GM23248 (cell line): ENCODE measurements at regions not wholly inside any gene's neighbourhood (a gene's known extent, or its start where the extent isn't known, plus 50 kb on each side); places are given as distances from the start of the nearest gene placed in this dataset.
"Not testable (repeated sequence)": the region's sequence is repeated elsewhere in the genome, so short reads cannot be mapped to it uniquely, and the experiment has no call there.

ENCODE experiments used
- DNase-seq: peaks from one replicate; pipeline ENCODE4 v3.0.0-alpha.2; 2015
- H2AFZ ChIP-seq: fragments of 200-600 bp; sonication (generic); 2 replicates; pipeline ENCODE4 v1.6.1; 2016; ENCODE audit warnings: antibody characterized with exemption
- H3F3A ChIP-seq: fragments of 200-600 bp; sonication (generic); 2 replicates; pipeline ENCODE4 v1.6.1; 2016; ENCODE audit warnings: mild to moderate bottlenecking, antibody characterized with exemption, mixed run types; ENCODE audit not compliant: insufficient read depth
- H3K27ac ChIP-seq: fragments of 200-600 bp; sonication (generic); 2 replicates; pipeline ENCODE4 v1.5.1; 2016; ENCODE audit warnings: mild to moderate bottlenecking
- H3K27me3 ChIP-seq: fragments of 200-600 bp; sonication (generic); replicated peaks from 2 replicates; pipeline ENCODE4 v1.6.1; 2016; ENCODE audit warnings: mild to moderate bottlenecking; ENCODE audit not compliant: insufficient read depth
- H3K36me3 ChIP-seq: fragments of 200-600 bp; sonication (generic); 2 replicates; pipeline ENCODE4 v1.6.1; 2016; ENCODE audit warnings: low read depth, mild to moderate bottlenecking
- H3K4me1 ChIP-seq: fragments of 200-600 bp; sonication (generic); 2 replicates; pipeline ENCODE4 v1.6.1; 2016; ENCODE audit warnings: mild to moderate bottlenecking; ENCODE audit not compliant: insufficient read depth
- H3K4me2 ChIP-seq: fragments of 200-600 bp; sonication (generic); one replicate; pipeline ENCODE4 v1.6.1; 2016; ENCODE audit warnings: mild to moderate bottlenecking; ENCODE audit not compliant: unreplicated experiment
- H3K4me3 ChIP-seq: fragments of 200-600 bp; sonication (generic); 2 replicates; pipeline ENCODE4 v1.5.1; 2016; ENCODE audit warnings: mild to moderate bottlenecking
- H3K79me2 ChIP-seq: fragments of 200-600 bp; sonication (generic); 2 replicates; pipeline ENCODE4 v1.6.1; 2016; ENCODE audit warnings: mild to moderate bottlenecking; ENCODE audit not compliant: insufficient read depth
- H3K9ac ChIP-seq: fragments of 200-600 bp; sonication (generic); 2 replicates; pipeline ENCODE4 v1.6.1; 2016; ENCODE audit warnings: mild to moderate bottlenecking
- H3K9me2 ChIP-seq: fragments of 200-600 bp; sonication (generic); 2 replicates; pipeline ENCODE4 v1.6.1; 2016; ENCODE audit warnings: mixed run types, mild to moderate bottlenecking, moderate library complexity; ENCODE audit not compliant: insufficient read depth
- H3K9me3 ChIP-seq: fragments of 200-600 bp; sonication (generic); one replicate; pipeline ENCODE4 v1.6.1; 2017; ENCODE audit warnings: low read depth
- H4K20me1 ChIP-seq: fragments of 200-600 bp; sonication (generic); 2 replicates; pipeline ENCODE4 v1.6.0; 2016; ENCODE audit not compliant: insufficient read depth
- EZH2 ChIP-seq: fragments of 200-600 bp; sonication (generic); IDR thresholded peaks from 2 replicates; pipeline ENCODE4 v1.6.1; 2018; ENCODE audit warnings: antibody characterized with exemption, mild to moderate bottlenecking; ENCODE audit not compliant: insufficient read depth, poor library complexity, severe bottlenecking
- EZH2phosphoT487 ChIP-seq: fragments of 200-600 bp; sonication (generic); IDR thresholded peaks from 2 replicates; pipeline ENCODE4 v1.6.1; 2018; ENCODE audit warnings: antibody characterized with exemption, moderate library complexity, mild to moderate bottlenecking, low read depth; ENCODE audit not compliant: insufficient read depth
- WGBS, 2 experiments: methylation state at CpG; one replicate each; pipeline ENCODE4 v1.1.6; 2015 to 2017; ENCODE audit warnings: low lambda C conversion rate in 2 of 2, low coverage in 1 of 2; ENCODE audit errors: missing lambda C conversion rate in 2 of 2; 5-methylcytosine and 5-hydroxymethylcytosine counted together
- in situ Hi-C: fragments of 300-500 bp; cut with MboI; formaldehyde crosslinking; loops from 2 replicates; pipeline ENCODE4 v1.15.0; 2020

- Histone ChIP-seq H4K20me1 (no peaks in the 10 kb centered on the region), H3K9ac (no peak overlapping the region), H3K9me2 (no peaks in the 10 kb centered on the region), H3K4me2 (no peak overlapping the region), H2AFZ (no peak overlapping the region), H3F3A (no peaks in the 10 kb centered on the region), H3K36me3 (no peaks in the 10 kb centered on the region), H3K79me2 (no peaks in the 10 kb centered on the region), H3K4me1 (peaks cover 4% of the 10 kb centered on the region; the same call in 1 of the 2 replicates), H3K27ac (no peak overlapping the region), H3K4me3 (no peak overlapping the region), H3K27me3 (no peaks in the 10 kb centered on the region), H3K9me3 (no peaks in the 10 kb centered on the region)
- in situ Hi-C loops = loop anchor here (10.0 kb wide), 2 partner anchors 102 to 172 kb away; no protein-coding TSS in a partner anchor
- DNase-seq = no peak
- TF ChIP-seq EZH2phosphoT487 = no peak
- TF ChIP-seq EZH2 = no peak
Measured at GRCh38 chr9:71602652-71603051, 165.7 kb downstream of the CEMIP2 start.

GRCh38 chr9:71595762-71596161 lies 172.6 kb downstream of the CEMIP2 start:
- H2AFZ ChIP-seq, H3K9me3 ChIP-seq, H4K20me1 ChIP-seq, H3K27me3 ChIP-seq, H3K36me3 ChIP-seq, H3K4me1 ChIP-seq, in situ Hi-C loops, DNase-seq, H3K27ac ChIP-seq, H3K9me2 ChIP-seq, H3K4me3 ChIP-seq, H3K4me2 ChIP-seq, H3K9ac ChIP-seq, H3F3A ChIP-seq, H3K79me2 ChIP-seq: not testable (repeated sequence)
- WGBS, 2 experiments = 60% methylated on average over 12 of the region's 12 CpGs

GRCh38 chr9:71594541-71594940 lies 173.8 kb downstream of the CEMIP2 start:
- Histone ChIP-seq H3K9ac (no peak overlapping the region), H3K27me3 (no peaks in the 10 kb centered on the region), H4K20me1 (no peaks in the 10 kb centered on the region), H3K36me3 (no peaks in the 10 kb centered on the region), H3K79me2 (no peaks in the 10 kb centered on the region), H3K4me1 (no peaks in the 10 kb centered on the region), H3K4me2 (no peak overlapping the region), H3K27ac (no peak overlapping the region), H2AFZ (no peak overlapping the region), H3K4me3 (no peak overlapping the region), H3K9me2 (no peaks in the 10 kb centered on the region), H3K9me3 (no peaks in the 10 kb centered on the region), H3F3A (no peaks in the 10 kb centered on the region)
- no peak for DNase-seq
- in situ Hi-C loops = no loop called here
- 93 to 96% methylated on average over 3 of the region's 3 CpGs for WGBS, 2 experiments
- TF ChIP-seq EZH2phosphoT487 = no peak
- TF ChIP-seq EZH2 = no peak

GRCh38 chr9:71592400-71592799 lies 175.9 kb downstream of the CEMIP2 start:
- WGBS, 2 experiments = 53 to 54% methylated on average over 2 of the region's 2 CpGs
- Histone ChIP-seq H3K79me2 (no peaks in the 10 kb centered on the region), H3K9me3 (no peaks in the 10 kb centered on the region), H3K4me3 (no peak overlapping the region), H3K9ac (no peak overlapping the region), H3K4me2 (no peak overlapping the region), H3K36me3 (no peaks in the 10 kb centered on the region), H3K4me1 (0 out of 2 replicates have a peak, but pooled peaks cover 3% of the 10 kb centered on the region), H3K27me3 (no peaks in the 10 kb centered on the region), H3F3A (no peaks in the 10 kb centered on the region), H4K20me1 (no peaks in the 10 kb centered on the region), H3K9me2 (no peaks in the 10 kb centered on the region), H3K27ac (no peak overlapping the region), H2AFZ (no peak overlapping the region)
- in situ Hi-C loops = no loop called here
- DNase-seq = peak; percentile 43
- TF ChIP-seq EZH2 = no peak
- no peak for TF ChIP-seq EZH2phosphoT487

- in situ Hi-C loops = no loop called here
- H3K4me1 ChIP-seq = 0 out of 2 replicates have a peak, but pooled peaks cover 3% of the 10 kb centered on the region
- TF ChIP-seq EZH2phosphoT487 = no peak
- no peak for TF ChIP-seq EZH2
Measured at GRCh38 chr9:71590362-71590761, 178.0 kb downstream of the CEMIP2 start.

More at GRCh38 chr9:71590362-71590761, 178.0 kb downstream of the CEMIP2 start:
- H3F3A ChIP-seq = no peaks in the 10 kb centered on the region
- H3K36me3 ChIP-seq = no peaks in the 10 kb centered on the region
- H3K9me2 ChIP-seq = no peaks in the 10 kb centered on the region
- no peak for DNase-seq
- H4K20me1 ChIP-seq = no peaks in the 10 kb centered on the region
- no peaks in the 10 kb centered on the region for H3K9me3 ChIP-seq
- no peak overlapping the region for H3K9ac ChIP-seq
- H3K27me3 ChIP-seq = no peaks in the 10 kb centered on the region
- WGBS, 2 experiments = 34 to 35% methylated on average over 3 of the region's 3 CpGs
- H2AFZ ChIP-seq = no peak overlapping the region
- no peak overlapping the region for H3K4me2 ChIP-seq
- H3K27ac ChIP-seq = no peak overlapping the region
- no peak overlapping the region for H3K4me3 ChIP-seq
- H3K79me2 ChIP-seq = no peaks in the 10 kb centered on the region
